Esophagus squamous epithelium (tissue), 4 donors: ENCODE measurements at regions not wholly inside any gene's neighbourhood (a gene's known extent, or its start where the extent isn't known, plus 50 kb on each side); places are given as distances from the start of the nearest gene placed in this dataset.

Experiments used
- CTCF ChIP-seq, 6 experiments: fragments of 450-650 bp in 4 of 6; fragments of 200-600 bp in 2 of 6; sonication (generic) in 2 of 6; IDR thresholded peaks; one replicate each; pipeline ENCODE4 v1.5.1; 2016 to 2019; ENCODE audit warnings: antibody characterized with exemption in 6 of 6, mild to moderate bottlenecking in 4 of 6, moderate library complexity in 4 of 6
- POLR2A ChIP-seq, 4 donors: fragments of 450-650 bp; IDR thresholded peaks; one replicate each; pipeline ENCODE4 v1.6.1; 2017; ENCODE audit warnings: antibody characterized with exemption in 4 of 4, mild to moderate bottlenecking in 4 of 4, moderate library complexity in 3 of 4

- TF ChIP-seq CTCF (IDR thresholded peaks at IDR 0.05) (no peak), POLR2A (IDR thresholded peaks at IDR 0.05) (no peak)
These were observed 514.7 kb upstream of the MGAT4C start for GRCh38 chr12:86770871-86771270.
